Adrenal gland (tissue), 5 donors: ENCODE measurements at regions not wholly inside any gene's neighbourhood (a gene's known extent, or its start where the extent isn't known, plus 50 kb on each side); places are given as distances from the start of the nearest gene placed in this dataset.

Source experiments
- POLR2A ChIP-seq, 2 donors: fragments of 450-650 bp; IDR thresholded peaks; one replicate each; pipeline ENCODE4 v1.6.1; 2017; ENCODE audit warnings: antibody characterized with exemption in 2 of 2, mild to moderate bottlenecking in 2 of 2, moderate library complexity in 1 of 2
- TF ChIP-seq, protein P1 (sequence below), 6 experiments: fragments of 450-650 bp in 4 of 6; fragments of 200-600 bp in 2 of 6; sonication (generic) in 1 of 6; IDR thresholded peaks; 1 replicate in 5 of 6; 2 replicates in 1 of 6; pipeline versions ENCODE4 v1.5.1 to v1.8.0; 2016 to 2021; ENCODE audit warnings: antibody characterized with exemption in 6 of 6, mild to moderate bottlenecking in 2 of 6, moderate library complexity in 1 of 6
- donor health status: DM: no; HTN: no; CAD: no.

GRCh38 chr20:8981482-8981881, 87.4 kb upstream of the PLCB4 start:
- TF ChIP-seq, protein P1, sequence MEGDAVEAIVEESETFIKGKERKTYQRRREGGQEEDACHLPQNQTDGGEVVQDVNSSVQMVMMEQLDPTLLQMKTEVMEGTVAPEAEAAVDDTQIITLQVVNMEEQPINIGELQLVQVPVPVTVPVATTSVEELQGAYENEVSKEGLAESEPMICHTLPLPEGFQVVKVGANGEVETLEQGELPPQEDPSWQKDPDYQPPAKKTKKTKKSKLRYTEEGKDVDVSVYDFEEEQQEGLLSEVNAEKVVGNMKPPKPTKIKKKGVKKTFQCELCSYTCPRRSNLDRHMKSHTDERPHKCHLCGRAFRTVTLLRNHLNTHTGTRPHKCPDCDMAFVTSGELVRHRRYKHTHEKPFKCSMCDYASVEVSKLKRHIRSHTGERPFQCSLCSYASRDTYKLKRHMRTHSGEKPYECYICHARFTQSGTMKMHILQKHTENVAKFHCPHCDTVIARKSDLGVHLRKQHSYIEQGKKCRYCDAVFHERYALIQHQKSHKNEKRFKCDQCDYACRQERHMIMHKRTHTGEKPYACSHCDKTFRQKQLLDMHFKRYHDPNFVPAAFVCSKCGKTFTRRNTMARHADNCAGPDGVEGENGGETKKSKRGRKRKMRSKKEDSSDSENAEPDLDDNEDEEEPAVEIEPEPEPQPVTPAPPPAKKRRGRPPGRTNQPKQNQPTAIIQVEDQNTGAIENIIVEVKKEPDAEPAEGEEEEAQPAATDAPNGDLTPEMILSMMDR (IDR thresholded peaks at IDR 0.05): no peak
- no peak for TF ChIP-seq POLR2A (IDR thresholded peaks at IDR 0.05)
